ENCODE measurements at regions not wholly inside any gene's neighbourhood (a gene's known extent, or its start where the extent isn't known, plus 50 kb on each side); places are given as distances from the start of the nearest gene placed in this dataset.
"Not testable (repeated sequence)": the region's sequence is repeated elsewhere in the genome, so short reads cannot be mapped to it uniquely, and the experiment has no call there.

GRCh38 chr6:86731631-86732030, 205.7 kb upstream of the HTR1E start:
- DNase-seq (ENCODE audit: low spot score), result not testable (repeated sequence)

- not testable (repeated sequence) for DNase-seq (ENCODE audit: low spot score)
Observed at GRCh38 chr6:86730772-86731171, 206.6 kb upstream of the HTR1E start.

DNA sequence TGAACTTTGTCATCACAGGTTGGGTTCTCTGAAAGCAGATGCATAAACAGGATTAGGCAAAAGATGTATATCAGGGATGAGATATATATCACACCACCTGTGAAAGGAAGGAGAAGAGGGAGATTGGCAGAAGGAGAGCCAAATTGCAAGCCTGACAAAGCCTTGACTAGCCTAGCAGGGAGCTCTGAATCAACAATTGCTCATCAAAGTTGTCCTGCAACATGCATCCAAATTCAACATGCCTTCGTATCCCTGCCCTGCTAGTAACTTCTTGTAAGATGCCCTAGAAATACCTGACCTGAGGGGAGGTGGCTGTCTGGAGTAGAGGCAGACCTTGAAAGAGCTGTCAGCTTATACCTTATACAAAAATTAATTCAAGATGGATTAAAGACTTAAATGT, 207.1 kb upstream of the HTR1E start:
- DNase-seq (ENCODE audit: low spot score), result no peak

- DNase-seq (ENCODE audit: low spot score), result no peak
Observed at GRCh38 chr6:86728976-86729375, 208.4 kb upstream of the HTR1E start.

- DNase-seq (ENCODE audit: low spot score), result no peak
Observed at GRCh38 chr6:86724695-86725094, 212.6 kb upstream of the HTR1E start.

DNA sequence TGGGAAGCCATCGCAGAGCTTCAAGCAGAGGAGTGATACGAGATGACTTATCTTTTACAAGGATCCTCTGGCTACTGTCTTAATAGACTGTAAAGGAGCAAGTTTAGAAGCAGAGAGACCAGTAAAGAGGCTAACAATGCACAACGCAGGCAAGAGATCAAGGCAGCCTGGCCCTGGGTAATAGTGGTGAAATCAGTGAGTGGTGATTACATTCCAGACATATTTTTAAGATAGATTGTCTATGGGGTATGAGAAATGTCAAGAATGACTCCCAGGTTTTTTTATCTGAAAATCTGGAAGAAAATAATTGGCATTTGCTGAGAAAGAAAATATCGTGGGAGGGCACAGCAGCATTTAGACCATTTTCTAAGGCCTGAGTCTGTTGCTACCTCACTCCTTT, 213.6 kb upstream of the HTR1E start:
- no peak for DNase-seq (ENCODE audit: low spot score)

GRCh38 chr6:86723151-86723550, 214.2 kb upstream of the HTR1E start:
- no peak for DNase-seq (ENCODE audit: low spot score)

GRCh38 chr6:86722131-86722530, 215.2 kb upstream of the HTR1E start:
- no peak for DNase-seq (ENCODE audit: low spot score)

GRCh38 chr6:86715676-86716075, 221.7 kb upstream of the HTR1E start:
- no peak for DNase-seq (ENCODE audit: low spot score)

- no peak for DNase-seq (ENCODE audit: low spot score)
Observed at GRCh38 chr6:86712039-86712438, 225.3 kb upstream of the HTR1E start.

GRCh38 chr6:86707545-86708120, 229.7 kb upstream of the HTR1E start:
- DNase-seq (ENCODE audit: low spot score), result no peak

- DNase-seq (ENCODE audit: low spot score), result no peak
Observed at GRCh38 chr6:86706449-86706848, 230.9 kb upstream of the HTR1E start.

DNA sequence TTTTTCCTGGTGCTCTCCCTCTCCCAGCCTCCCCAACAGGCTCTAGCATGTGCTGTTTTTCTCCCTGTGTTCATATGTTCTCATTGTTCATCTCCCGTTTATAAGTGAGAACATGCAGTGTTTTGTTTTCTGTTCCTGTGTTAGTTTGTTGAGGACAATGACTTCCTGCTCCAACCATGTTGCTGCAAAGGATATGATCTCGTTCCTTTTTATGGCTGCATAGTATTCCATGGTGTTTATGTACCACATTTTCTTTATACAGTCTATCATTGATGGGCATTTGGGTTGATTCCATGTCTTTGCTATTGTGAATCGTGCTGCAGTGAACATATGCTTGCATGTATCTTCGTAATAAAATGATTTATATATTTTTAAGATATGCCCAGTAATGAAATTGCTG, 236.1 kb upstream of the HTR1E start:
- not testable (repeated sequence) for DNase-seq (ENCODE audit: low spot score)

DNA sequence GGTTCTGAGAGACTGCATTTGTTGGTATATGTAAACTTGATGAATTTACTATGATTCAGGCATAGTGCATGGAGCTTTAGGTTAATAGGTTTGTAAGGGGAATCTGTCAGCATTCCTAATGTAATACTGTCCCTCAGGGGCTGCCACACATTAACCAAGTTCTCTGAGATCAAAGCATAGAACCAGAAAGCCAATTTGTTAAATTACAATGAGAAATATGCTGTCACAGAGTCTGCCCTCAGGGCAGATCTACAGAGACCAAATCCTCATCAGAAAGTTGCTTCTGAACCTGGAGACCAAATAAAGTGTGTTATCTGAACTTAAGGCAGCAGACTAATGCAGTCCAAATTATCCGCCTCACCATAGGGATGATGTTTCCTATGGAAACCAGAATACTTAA, 250.8 kb upstream of the HTR1E start:
- no peak for DNase-seq (ENCODE audit: low spot score)

DNA sequence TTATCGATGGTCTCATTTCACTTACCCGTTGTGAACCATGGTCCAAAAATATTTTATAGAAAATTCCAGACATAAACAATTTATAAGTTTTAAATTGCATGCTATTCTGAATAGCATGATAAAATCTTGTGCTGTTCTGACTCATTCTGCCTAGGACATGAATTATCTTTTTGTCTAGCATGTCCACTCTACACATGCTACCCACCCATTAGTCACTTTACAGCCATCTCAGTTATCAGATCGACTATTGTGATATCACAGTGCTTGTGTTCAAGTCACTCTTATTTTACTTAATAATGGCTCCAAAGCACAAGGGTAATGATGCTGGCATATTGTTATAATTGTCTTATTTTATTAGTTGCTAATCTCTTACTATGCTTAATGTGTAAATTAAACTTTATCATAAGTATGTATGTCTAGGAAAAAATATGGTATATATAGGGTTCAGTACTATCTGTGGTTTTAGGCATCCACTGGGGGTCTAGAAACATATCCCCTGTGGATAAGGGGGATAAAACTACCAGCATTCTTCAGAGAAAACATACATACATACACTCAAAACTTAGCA, 252.0 kb upstream of the HTR1E start:
- no peak for DNase-seq (ENCODE audit: low spot score)

DNA sequence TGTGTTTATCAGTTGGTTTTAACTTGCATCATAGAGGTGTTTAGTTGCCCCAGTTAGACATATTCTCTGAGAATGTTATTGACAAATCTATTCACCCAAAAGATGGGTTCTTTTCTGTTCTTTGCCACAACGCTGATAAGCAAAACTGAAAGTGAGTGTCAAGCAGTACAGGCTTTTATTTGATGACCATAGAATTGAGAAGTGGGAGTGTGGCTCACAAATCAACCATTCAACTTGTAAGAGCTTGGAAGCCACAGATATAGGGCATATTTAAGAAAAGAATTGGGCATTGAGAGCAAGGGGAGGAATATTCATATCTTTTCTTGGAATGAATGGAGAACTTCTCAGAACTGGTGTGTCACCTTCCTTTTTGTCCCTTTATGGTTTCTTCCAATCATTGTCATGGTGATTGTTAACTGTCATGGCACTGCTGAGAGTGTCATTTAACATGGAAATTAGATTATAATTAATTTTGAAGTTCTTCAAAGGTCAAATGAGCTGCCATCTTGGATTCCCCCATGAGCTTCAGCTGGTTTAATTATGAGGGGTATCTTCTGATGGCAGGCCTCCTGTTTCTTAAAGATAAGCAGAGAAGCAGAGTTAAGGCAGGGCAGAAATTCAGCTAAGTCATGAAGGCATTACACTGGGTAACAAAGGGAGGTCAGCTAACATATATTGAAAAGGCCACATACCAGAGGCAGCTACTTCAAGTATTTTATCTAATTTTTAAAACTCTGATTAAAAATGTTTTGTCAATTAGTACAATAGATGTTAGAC, 254.0 kb upstream of the HTR1E start:
- DNase-seq (ENCODE audit: low spot score), result no peak

DNA sequence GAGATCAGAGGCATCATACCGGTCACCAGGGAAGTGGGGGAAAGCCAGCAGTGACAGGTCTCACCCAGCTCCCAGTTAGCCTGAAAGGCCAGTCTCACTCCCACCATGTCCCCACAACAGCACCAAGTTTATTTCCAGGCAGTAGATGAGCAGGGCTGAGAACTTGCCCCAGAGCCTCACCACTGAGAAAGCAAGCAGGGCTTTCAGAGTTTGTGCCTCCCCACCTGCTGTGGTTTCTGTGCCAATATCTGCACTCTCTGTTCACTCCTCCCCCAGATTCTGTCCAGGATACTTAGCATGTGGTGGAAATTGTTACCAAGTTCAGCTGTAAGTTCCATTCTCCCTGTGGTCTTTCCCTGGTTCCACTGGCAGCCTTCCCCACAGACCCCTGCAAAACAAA, 255.0 kb upstream of the HTR1E start:
- no peak for DNase-seq (ENCODE audit: low spot score)

DNA sequence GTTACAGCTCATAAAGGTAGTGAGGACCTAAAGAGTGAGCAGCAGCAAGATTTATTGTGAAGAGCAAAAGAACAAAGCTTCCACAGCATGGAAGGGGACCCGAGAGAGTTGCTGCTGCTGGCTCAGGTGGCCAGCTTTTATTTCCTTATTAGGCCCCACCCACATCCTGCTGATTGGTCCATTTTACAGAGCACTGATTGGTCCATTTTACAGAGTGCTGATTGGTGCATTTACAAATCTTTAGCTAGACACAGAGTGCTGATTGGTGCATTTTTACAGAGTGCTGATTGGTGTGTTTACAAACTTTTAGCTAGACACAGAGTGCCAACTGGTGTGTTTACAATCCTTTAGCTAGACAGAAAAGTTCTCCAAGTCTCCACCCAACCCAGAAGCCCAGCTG, 256.2 kb upstream of the HTR1E start:
- DNase-seq (ENCODE audit: low spot score), result not testable (repeated sequence)

DNA sequence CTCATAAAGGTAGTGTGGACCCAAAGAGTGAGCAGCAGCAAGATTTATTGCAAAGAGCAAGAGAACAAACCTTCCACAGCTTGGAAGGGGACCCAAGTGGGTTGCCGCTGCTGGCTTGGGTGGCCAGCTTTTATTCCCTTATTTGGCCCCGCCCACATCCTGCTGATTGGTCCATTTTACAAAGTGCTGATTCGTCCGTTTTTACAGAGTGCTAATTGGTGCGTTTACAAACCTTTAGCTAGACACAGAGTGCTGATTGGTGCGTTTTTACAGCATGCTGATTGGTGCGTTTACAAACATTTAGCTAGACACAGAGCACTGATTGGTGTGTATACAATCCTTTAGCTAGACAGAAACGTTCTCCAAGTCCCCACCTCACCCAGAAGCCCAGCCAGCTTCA, 265.2 kb upstream of the HTR1E start:
- not testable (repeated sequence) for DNase-seq (ENCODE audit: low spot score)

DNA sequence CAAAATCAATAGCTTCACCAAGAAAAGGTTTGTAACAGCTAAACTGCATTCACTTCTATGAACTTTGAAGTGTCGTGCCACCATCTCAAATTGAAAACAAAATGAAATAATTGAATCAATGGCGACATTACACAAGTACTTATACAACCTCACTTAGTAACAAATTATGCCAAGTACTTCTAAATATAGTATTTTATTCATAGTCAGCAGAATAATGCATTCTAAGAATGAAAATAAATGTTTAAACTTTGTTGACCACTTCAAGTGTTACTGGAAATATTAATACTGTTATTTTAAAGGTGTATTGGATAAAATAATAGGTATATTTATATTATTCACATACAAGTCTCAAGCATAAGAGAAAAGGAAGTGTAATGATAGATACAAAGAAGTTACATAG, 280.1 kb upstream of the HTR1E start:
- DNase-seq (ENCODE audit: low spot score), result no peak

DNA sequence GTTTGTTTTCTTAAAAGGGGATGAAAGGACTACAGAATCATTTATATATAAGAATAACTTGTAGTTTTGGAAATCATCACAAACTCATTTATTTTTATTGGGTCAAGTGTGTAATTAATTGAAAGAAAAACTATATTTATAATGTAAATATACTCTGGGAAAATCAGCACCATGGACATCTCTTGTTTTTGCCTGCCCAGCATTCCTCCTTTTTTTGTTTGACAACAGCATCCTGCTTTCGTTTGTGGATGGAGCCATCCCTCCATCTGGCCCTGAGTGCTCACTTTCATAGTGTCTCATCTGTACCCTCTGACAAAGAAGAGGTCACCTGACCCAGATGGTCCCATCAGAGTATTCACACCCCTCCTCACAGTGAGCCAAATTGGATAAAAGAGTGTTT, 308.2 kb upstream of the HTR1E start:
- DNase-seq (ENCODE audit: low spot score), result no peak

DNA sequence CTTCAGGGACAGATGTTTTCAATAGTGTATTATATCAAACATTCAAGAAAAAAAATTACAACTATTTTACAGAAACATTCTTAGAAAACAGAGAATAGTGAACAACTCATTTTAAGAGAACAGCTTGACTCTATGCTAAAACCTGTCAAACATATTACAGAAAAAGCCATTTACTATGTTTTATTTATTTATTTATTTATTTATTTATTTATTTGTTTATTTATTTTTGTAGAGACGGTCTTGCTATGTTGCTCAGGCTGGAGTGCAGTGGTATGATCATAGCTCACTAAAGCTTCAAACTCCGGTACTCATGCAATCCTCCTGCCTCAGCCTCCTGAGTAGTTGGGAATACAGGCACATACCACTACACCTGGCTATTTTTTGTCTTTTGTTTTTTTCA, 317.9 kb upstream of the HTR1E start:
- no peak for DNase-seq (ENCODE audit: low spot score)

- DNase-seq (ENCODE audit: low spot score), result no peak
Observed at GRCh38 chr6:86615299-86615698, 322.0 kb upstream of the HTR1E start.
